ENCODE measurements at regions not wholly inside any gene's neighbourhood (a gene's known extent, or its start where the extent isn't known, plus 50 kb on each side); places are given as distances from the start of the nearest gene placed in this dataset.

DNA sequence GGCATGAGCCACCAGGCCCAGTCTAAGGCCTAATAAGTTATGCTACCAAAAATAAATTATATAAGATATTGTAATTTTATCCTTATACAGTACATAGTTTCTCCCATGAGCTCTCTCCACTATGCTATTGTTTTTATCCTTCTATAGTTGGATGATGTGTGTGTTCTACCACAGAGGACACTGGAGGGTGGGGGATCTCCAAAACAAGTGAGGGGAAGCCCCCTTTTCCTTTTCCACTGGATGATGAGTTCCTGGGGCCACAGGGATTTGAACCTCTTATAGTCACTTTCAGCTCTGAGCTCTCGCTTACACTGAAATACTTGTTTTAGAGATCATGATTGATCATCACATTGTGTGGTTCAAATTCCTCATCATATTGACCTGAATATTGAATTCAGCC lies 77.6 kb upstream of the VAV3 start:
- H3K4me1 Mint-ChIP-seq, result peaks cover 59% of the 10 kb centered on the region
- Histone ChIP-seq H3K27ac (ENCODE audit: low read depth in 1 of 2, low read length in 2 of 2) (no peak overlapping the region), H2AFZ (ENCODE audit: insufficient read depth, low read depth, low read length, poor library complexity, severe bottlenecking) (no peak overlapping the region), H3K79me2 (ENCODE audit: insufficient read depth, low read length) (no peaks in the 10 kb centered on the region), H4K20me1 (ENCODE audit: insufficient read depth, low read length) (no peaks in the 10 kb centered on the region), H3K9ac (ENCODE audit: insufficient read depth, low read length, poor library complexity, severe bottlenecking) (no peak overlapping the region), H3K27me3 (ENCODE audit: control insufficient read depth in 2 of 2, insufficient read depth in 2 of 2, low read length in 2 of 2) (no peaks in the 10 kb centered on the region), H3K4me3 (replicated peaks in 1 of 3; ENCODE audit: low read depth in 2 of 3, low read length in 3 of 3) (no peak overlapping the region), H3K36me3 (replicated peaks in 1 of 2; ENCODE audit: control insufficient read depth in 1 of 2, insufficient read depth in 2 of 2, low read length in 2 of 2) (no peaks in the 10 kb centered on the region), H3K4me1 (ENCODE audit: control insufficient read depth in 1 of 2, insufficient read depth in 2 of 2, low read length in 2 of 2) (peaks cover 23 to 33% of the 10 kb centered on the region in 2 donors), H3K4me2 (replicated peaks; ENCODE audit: extremely low read depth, low read length, poor library complexity, severe bottlenecking) (no peak overlapping the region), H3K9me3 (replicated peaks in 1 of 2; ENCODE audit: control insufficient read depth in 1 of 2, insufficient read depth in 1 of 2, low read length in 2 of 2) (no peaks in the 10 kb centered on the region)
- H3K27ac Mint-ChIP-seq, result no peak overlapping the region
- peaks cover 0 to 5% (median 0%) of the 10 kb centered on the region in 7 donors for H3K9me3 Mint-ChIP-seq
- TF ChIP-seq, protein P1, sequence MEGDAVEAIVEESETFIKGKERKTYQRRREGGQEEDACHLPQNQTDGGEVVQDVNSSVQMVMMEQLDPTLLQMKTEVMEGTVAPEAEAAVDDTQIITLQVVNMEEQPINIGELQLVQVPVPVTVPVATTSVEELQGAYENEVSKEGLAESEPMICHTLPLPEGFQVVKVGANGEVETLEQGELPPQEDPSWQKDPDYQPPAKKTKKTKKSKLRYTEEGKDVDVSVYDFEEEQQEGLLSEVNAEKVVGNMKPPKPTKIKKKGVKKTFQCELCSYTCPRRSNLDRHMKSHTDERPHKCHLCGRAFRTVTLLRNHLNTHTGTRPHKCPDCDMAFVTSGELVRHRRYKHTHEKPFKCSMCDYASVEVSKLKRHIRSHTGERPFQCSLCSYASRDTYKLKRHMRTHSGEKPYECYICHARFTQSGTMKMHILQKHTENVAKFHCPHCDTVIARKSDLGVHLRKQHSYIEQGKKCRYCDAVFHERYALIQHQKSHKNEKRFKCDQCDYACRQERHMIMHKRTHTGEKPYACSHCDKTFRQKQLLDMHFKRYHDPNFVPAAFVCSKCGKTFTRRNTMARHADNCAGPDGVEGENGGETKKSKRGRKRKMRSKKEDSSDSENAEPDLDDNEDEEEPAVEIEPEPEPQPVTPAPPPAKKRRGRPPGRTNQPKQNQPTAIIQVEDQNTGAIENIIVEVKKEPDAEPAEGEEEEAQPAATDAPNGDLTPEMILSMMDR (IDR thresholded peaks at IDR 0.05), result no peak
- no peak for DNase-seq
- WGBS (ENCODE audit: insufficient coverage), result no CpG with 5 or more reads among the region's 1 CpG
- peaks cover 0 to 3% (median 2%) of the 10 kb centered on the region in 3 donors for H3K27me3 Mint-ChIP-seq (ENCODE audit: low read depth in 3 of 3)
- H3K4me3 Mint-ChIP-seq, result no peak overlapping the region
- intact Hi-C loops (cut with micrococcal nuclease), result loop anchor here in 1 of 2 donors (10.0 kb wide), 2 partner anchors 168 to 258 kb away; no protein-coding TSS in a partner anchor
- peaks cover 3 to 10% of the 10 kb centered on the region in 2 donors for H3K36me3 Mint-ChIP-seq

DNA sequence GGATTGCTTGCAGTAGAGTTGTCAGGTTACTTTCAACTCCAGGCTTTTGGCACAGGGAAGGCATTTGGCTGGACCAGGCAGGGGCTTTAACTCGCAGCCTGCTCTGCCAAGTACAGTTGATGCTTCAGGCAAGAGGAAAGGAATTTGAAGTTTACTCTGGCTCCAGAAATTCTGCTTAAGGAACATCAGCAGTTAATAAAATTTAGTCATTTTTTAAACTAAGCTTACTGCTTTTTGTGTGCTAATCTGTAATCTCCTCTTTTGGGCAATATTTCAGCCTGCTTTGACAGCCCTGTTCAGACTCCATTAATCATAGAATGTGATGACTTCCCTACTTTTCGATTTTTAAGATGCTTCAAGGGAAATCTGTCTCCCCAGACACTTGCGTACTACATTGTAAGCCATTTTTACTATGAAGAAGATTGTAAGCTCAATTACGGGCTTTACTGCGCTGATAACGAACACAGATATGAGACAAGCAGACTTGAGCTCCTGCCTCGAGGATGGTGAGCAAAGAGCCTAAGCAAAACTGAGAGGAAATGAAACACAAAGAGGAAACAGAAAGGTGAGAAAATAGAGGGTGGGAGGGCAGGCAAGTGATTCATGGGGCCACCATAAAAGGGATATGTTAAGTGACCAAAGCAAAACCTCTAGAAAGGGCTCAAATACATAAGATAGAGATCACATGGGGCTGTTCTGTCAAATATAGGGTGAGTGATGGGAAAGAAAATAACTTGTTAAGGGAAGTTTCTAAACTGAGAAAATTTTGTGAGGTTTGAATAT lies 76.6 kb upstream of the VAV3 start:
- whole genome bisulfite sequencing (ENCODE audit: insufficient coverage), result 45% methylated on average over 5 of the region's 7 CpGs
- TF ChIP-seq, protein P1 (IDR thresholded peaks at IDR 0.05), result no peak
- Histone ChIP-seq H3K27me3 (ENCODE audit: control insufficient read depth in 2 of 2, insufficient read depth in 2 of 2, low read length in 2 of 2) (no peaks in the 10 kb centered on the region), H3K9ac (ENCODE audit: insufficient read depth, low read length, poor library complexity, severe bottlenecking) (no peak overlapping the region), H3K4me2 (replicated peaks; ENCODE audit: extremely low read depth, low read length, poor library complexity, severe bottlenecking) (no peak overlapping the region), H3K9me3 (replicated peaks in 1 of 2; ENCODE audit: control insufficient read depth in 1 of 2, insufficient read depth in 1 of 2, low read length in 2 of 2) (no peaks in the 10 kb centered on the region), H2AFZ (ENCODE audit: insufficient read depth, low read depth, low read length, poor library complexity, severe bottlenecking) (peak overlapping the region; percentile 46), H3K79me2 (ENCODE audit: insufficient read depth, low read length) (no peaks in the 10 kb centered on the region), H3K27ac (ENCODE audit: low read depth in 1 of 2, low read length in 2 of 2) (no peak overlapping the region), H4K20me1 (ENCODE audit: insufficient read depth, low read length) (no peaks in the 10 kb centered on the region), H3K4me3 (replicated peaks in 1 of 3; ENCODE audit: low read depth in 2 of 3, low read length in 3 of 3) (no peak overlapping the region), H3K36me3 (replicated peaks in 1 of 2; ENCODE audit: control insufficient read depth in 1 of 2, insufficient read depth in 2 of 2, low read length in 2 of 2) (no peaks in the 10 kb centered on the region), H3K4me1 (ENCODE audit: control insufficient read depth in 1 of 2, insufficient read depth in 2 of 2, low read length in 2 of 2) (peaks cover 23 to 32% of the 10 kb centered on the region in 2 donors)
- Mint-ChIP-seq H3K27me3 (ENCODE audit: low read depth in 3 of 3) (peaks cover 0 to 2% (median 1%) of the 10 kb centered on the region in 3 donors), H3K4me3 (peak overlapping the region in 1 of 2 donors; percentile 43), H3K27ac (peak overlapping the region in 6 of 7 donors; percentile 14 to 86 (median 33)), H3K9me3 (peaks cover 0 to 3% (median 0%) of the 10 kb centered on the region in 7 donors), H3K4me1 (peaks cover 50% of the 10 kb centered on the region), H3K36me3 (peaks cover 3 to 6% of the 10 kb centered on the region in 2 donors)
- intact Hi-C loops (cut with micrococcal nuclease), result loop anchor here in 1 of 2 donors (10.0 kb wide), 2 partner anchors 167 to 257 kb away; no protein-coding TSS in a partner anchor
- DNase-seq, result peak; percentile 35 to 70 (median 37)

Measured in CD14-positive monocyte (primary cell).